OCI-LY7 (cell line): ENCODE measurements at regions not wholly inside any gene's neighbourhood (a gene's known extent, or its start where the extent isn't known, plus 50 kb on each side); places are given as distances from the start of the nearest gene placed in this dataset.

Experiments
- EZH2phosphoT487 ChIP-seq: fragments of 200-600 bp; sonication (generic); IDR thresholded peaks from 2 replicates; pipeline ENCODE4 v1.6.1; 2018; ENCODE audit warnings: low read depth, borderline replicate concordance, mild to moderate bottlenecking, mixed run types, antibody characterized with exemption, low read length, moderate library complexity, mixed read lengths
- TF ChIP-seq, protein P1 (sequence below): fragments of 200-600 bp; sonication (generic); conservative IDR thresholded peaks from 2 replicates; pipeline ENCODE4 v1.5.1; 2014; ENCODE audit warnings: mild to moderate bottlenecking, antibody characterized with exemption, low read length, moderate library complexity, mixed read lengths

DNA sequence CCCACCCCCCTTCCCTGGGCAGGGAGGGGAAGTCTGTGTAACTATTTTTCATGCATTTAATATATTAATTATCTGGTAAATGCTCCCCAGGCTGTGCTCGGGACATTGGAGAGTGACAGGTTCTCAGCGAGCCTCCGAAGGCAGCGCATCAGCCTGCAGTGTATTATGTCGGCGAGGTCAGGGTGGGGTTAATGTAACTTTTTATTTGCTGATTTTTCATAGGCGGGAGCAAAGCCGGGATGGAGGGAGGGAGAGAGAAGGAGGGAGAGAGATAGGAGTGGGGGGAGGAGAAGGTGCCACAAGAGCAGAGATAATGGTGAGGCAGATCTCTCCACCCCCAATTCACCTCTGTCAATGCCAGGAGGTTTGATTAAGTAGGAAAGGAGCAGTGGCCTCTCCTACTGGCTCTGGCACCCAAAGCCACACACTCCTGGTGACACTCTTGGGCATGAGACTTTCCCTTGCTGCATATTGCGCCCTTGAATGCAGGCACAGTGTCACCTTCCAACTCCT lies 104.0 kb downstream of the MRM1 start:
- TF ChIP-seq, protein P1, sequence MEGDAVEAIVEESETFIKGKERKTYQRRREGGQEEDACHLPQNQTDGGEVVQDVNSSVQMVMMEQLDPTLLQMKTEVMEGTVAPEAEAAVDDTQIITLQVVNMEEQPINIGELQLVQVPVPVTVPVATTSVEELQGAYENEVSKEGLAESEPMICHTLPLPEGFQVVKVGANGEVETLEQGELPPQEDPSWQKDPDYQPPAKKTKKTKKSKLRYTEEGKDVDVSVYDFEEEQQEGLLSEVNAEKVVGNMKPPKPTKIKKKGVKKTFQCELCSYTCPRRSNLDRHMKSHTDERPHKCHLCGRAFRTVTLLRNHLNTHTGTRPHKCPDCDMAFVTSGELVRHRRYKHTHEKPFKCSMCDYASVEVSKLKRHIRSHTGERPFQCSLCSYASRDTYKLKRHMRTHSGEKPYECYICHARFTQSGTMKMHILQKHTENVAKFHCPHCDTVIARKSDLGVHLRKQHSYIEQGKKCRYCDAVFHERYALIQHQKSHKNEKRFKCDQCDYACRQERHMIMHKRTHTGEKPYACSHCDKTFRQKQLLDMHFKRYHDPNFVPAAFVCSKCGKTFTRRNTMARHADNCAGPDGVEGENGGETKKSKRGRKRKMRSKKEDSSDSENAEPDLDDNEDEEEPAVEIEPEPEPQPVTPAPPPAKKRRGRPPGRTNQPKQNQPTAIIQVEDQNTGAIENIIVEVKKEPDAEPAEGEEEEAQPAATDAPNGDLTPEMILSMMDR, result no peak
- TF ChIP-seq EZH2phosphoT487, result no peak
